Nucleus accumbens (tissue), 56 donors: ENCODE measurements at regions not wholly inside any gene's neighbourhood (a gene's known extent, or its start where the extent isn't known, plus 50 kb on each side); places are given as distances from the start of the nearest gene placed in this dataset.

Experiments
- DNase-seq, 56 donors: peaks; one replicate each; lab custom pipeline; 2025; lab: John Stamatoyannopoulos, UW

- no peak for DNase-seq
Measured at GRCh38 chr5:96577909-96578308, 84.3 kb upstream of the CAST start.

- DNase-seq: no peak
Measured at GRCh38 chr5:96579711-96580110, 82.5 kb upstream of the CAST start.

GRCh38 chr5:96582343-96582742 is 79.8 kb upstream of the CAST start:
- no peak for DNase-seq

- DNase-seq: no peak
Measured at GRCh38 chr5:96584712-96585111, 77.5 kb upstream of the CAST start.

GRCh38 chr5:96588539-96588938 is 73.6 kb upstream of the CAST start:
- DNase-seq: no peak

GRCh38 chr5:96590796-96591195 is 71.4 kb upstream of the CAST start:
- no peak for DNase-seq

- no peak for DNase-seq
Measured at GRCh38 chr5:96595300-96596090, 66.7 kb upstream of the CAST start.

GRCh38 chr5:96597438-96598020 is 64.6 kb upstream of the CAST start:
- peak in 12 of 56 donors; percentile 2 to 62 (median 21) for DNase-seq

GRCh38 chr5:96601200-96601599 is 61.0 kb upstream of the CAST start:
- DNase-seq: no peak

GRCh38 chr5:96601715-96602244 is 60.4 kb upstream of the CAST start:
- peak in 27 of 56 donors; percentile 1 to 60 (median 8) for DNase-seq

- no peak for DNase-seq
Measured at GRCh38 chr5:96602776-96603175, 59.4 kb upstream of the CAST start.

- no peak for DNase-seq
Measured at GRCh38 chr5:96605144-96605837, 56.9 kb upstream of the CAST start.

GRCh38 chr5:96609369-96609768 is 52.8 kb upstream of the CAST start:
- no peak for DNase-seq

- DNase-seq: no peak
Measured at GRCh38 chr5:96610747-96611146, 51.4 kb upstream of the CAST start.

- no peak for DNase-seq
Measured at GRCh38 chr5:96611946-96612345, 50.2 kb upstream of the CAST start.
